Fibroblast of villous mesenchyme (primary cell): ENCODE measurements at regions not wholly inside any gene's neighbourhood (a gene's known extent, or its start where the extent isn't known, plus 50 kb on each side); places are given as distances from the start of the nearest gene placed in this dataset.
A peak's percentile ranks its signal among the peaks of the same experiment; 100 is the strongest.

ENCODE experiments used
- DNase-seq: peaks from one replicate; pipeline ENCODE4 v3.0.0-alpha.2; 2010; ENCODE audit warnings: low read depth
- H3K4me3 ChIP-seq: 2 replicates; pipeline ENCODE4 v1.5.1; 2011; ENCODE audit warnings: low read depth, mild to moderate bottlenecking, low read length
- CTCF ChIP-seq: IDR thresholded peaks from 2 replicates; pipeline ENCODE4 v1.5.1; 2012; ENCODE audit warnings: low read depth, mild to moderate bottlenecking, low read length; ENCODE audit not compliant: insufficient read depth

DNA sequence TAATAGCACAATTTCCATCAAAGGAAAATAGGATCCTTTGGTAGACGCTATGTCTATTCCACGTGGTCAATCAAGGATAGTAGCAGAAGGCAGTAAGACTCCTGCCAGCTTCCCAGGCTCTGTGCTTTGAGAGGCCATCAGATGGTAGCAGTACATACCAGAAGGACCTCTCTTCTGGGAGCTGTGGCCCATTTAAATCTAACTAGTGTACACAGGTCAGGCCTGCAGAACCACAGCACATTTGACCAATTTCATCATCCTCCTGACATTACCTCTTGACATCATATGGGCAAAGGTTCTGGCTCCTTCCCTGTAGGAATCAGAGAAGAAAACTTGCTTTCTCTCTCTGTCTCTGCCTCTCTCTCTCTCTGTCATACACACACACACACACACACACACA, 229.6 kb upstream of the HTR2A start:
- DNase-seq, result peak; percentile 34

GRCh38 chr13:47121092-47121763, 224.4 kb upstream of the HTR2A start:
- no peak for DNase-seq
- TF ChIP-seq CTCF, result no peak
- no peak overlapping the region for H3K4me3 ChIP-seq

More for the DNA sequence above, 229.6 kb upstream of the HTR2A start:
- no peak overlapping the region for H3K4me3 ChIP-seq
- TF ChIP-seq CTCF, result no peak

GRCh38 chr13:47120282-47120681, 223.4 kb upstream of the HTR2A start:
- H3K4me3 ChIP-seq, result no peak overlapping the region
- TF ChIP-seq CTCF, result no peak
- no peak for DNase-seq

DNA sequence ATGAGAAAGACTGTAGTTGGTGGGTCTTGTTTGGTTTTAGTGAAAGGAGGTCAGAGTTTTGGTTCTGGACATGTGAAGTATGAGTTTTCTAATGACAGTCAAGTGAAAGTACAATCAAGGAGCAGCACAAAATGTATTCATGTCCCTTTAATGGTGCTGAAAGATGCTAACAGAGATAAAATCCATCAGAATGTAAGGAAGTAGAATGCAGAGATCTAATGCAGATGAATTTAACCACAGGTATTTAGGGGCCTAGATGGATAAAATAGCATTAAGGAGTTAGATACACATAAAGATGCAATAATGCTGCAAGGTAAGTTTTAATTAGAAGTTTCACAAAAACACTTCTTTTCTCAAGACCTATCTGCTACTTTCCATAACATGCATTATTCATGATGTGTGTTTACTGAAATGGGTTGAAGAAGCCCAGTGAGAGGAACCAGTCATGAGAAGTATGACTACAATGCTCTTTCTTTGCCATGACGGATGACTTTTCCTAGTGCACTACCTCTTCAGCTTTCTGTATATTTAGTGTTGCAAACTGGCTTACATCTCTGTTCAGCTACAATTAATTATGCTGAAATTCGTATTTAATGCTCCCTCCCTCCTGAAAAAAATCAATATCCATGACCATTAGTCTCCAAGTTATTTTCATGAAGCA, 222.9 kb upstream of the HTR2A start:
- DNase-seq, result no peak
- no peak for TF ChIP-seq CTCF
- H3K4me3 ChIP-seq, result no peak overlapping the region

- DNase-seq, result peak; percentile 53
- H3K4me3 ChIP-seq, result no peak overlapping the region
- TF ChIP-seq CTCF, result no peak
Observed at GRCh38 chr13:47117268-47117667, 220.4 kb upstream of the HTR2A start.

DNA sequence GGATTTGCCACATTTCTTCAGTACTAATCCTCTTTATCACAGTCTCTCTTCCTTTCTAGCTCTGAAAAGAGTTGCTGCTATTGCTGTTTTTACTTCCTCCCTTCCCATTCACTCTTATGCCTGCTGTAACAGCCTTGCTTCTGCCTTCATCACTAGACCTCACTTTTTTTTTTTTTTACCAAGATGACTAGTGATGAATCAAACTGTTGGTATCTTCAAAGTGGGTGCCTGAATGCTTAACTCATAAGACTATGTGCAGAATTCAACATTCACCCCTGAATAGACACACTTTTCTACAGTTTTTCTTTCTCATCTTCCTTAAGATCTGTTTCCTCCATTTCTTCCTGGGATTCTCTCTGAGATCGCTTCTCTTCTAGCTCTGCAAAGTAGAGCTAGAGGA, 217.2 kb upstream of the HTR2A start:
- H3K4me3 ChIP-seq, result no peak overlapping the region
- no peak for DNase-seq
- no peak for TF ChIP-seq CTCF

- no peak for TF ChIP-seq CTCF
- H3K4me3 ChIP-seq, result no peak overlapping the region
- no peak for DNase-seq
Observed at GRCh38 chr13:47112903-47113299, 216.0 kb upstream of the HTR2A start.
